Epithelial cell of esophagus (primary cell): ENCODE measurements at regions not wholly inside any gene's neighbourhood (a gene's known extent, or its start where the extent isn't known, plus 50 kb on each side); places are given as distances from the start of the nearest gene placed in this dataset.

Experiments
- DNase-seq: peaks from one replicate; pipeline ENCODE4 v3.0.0; 2010; ENCODE audit warnings: low read depth
- H3K4me3 ChIP-seq: 2 replicates; pipeline ENCODE4 v1.5.1; 2011; ENCODE audit warnings: mild to moderate bottlenecking, low read length, control low read depth
- CTCF ChIP-seq: IDR thresholded peaks from 2 replicates; pipeline ENCODE4 v1.5.1; 2011; ENCODE audit warnings: low read depth, mild to moderate bottlenecking, low read length, control low read depth, inconsistent platforms; ENCODE audit not compliant: insufficient read depth; ENCODE audit errors: missing control alignments

- H3K4me3 ChIP-seq, result no peak overlapping the region
- no peak for DNase-seq
- TF ChIP-seq CTCF, result no peak
Measured at GRCh38 chr12:107164392-107164791, 71.0 kb upstream of the CRY1 start.

GRCh38 chr12:107165581-107165980, 72.2 kb upstream of the CRY1 start:
- H3K4me3 ChIP-seq, result no peak overlapping the region
- DNase-seq, result no peak
- TF ChIP-seq CTCF, result no peak

GRCh38 chr12:107167756-107168155, 74.4 kb upstream of the CRY1 start:
- no peak for DNase-seq
- no peak for TF ChIP-seq CTCF
- no peak overlapping the region for H3K4me3 ChIP-seq

- DNase-seq, result peak; percentile 74
- no peak overlapping the region for H3K4me3 ChIP-seq
- TF ChIP-seq CTCF, result no peak
Measured at GRCh38 chr12:107169200-107169599, 75.9 kb upstream of the CRY1 start.

- no peak overlapping the region for H3K4me3 ChIP-seq
- no peak for TF ChIP-seq CTCF
- DNase-seq, result no peak
Measured at GRCh38 chr12:107178776-107179175, 85.4 kb upstream of the CRY1 start.

GRCh38 chr12:107179871-107180270, 86.5 kb upstream of the CRY1 start:
- no peak for TF ChIP-seq CTCF
- H3K4me3 ChIP-seq, result no peak overlapping the region
- no peak for DNase-seq

- H3K4me3 ChIP-seq, result no peak overlapping the region
Measured at GRCh38 chr12:107180272-107180671, 86.9 kb upstream of the CRY1 start.

More at GRCh38 chr12:107180272-107180671, 86.9 kb upstream of the CRY1 start:
- no peak for TF ChIP-seq CTCF
- DNase-seq, result no peak
